HG03378 (cell line): ENCODE measurements at regions not wholly inside any gene's neighbourhood (a gene's known extent, or its start where the extent isn't known, plus 50 kb on each side); places are given as distances from the start of the nearest gene placed in this dataset.

Experiments used
- ATAC-seq: cut with Tn5 transposase; IDR thresholded peaks from one replicate; pipeline ENCODE4 v1.9.1; 2021; ENCODE audit warnings: mild to moderate bottlenecking, moderate library complexity; ENCODE audit not compliant: unreplicated experiment

DNA sequence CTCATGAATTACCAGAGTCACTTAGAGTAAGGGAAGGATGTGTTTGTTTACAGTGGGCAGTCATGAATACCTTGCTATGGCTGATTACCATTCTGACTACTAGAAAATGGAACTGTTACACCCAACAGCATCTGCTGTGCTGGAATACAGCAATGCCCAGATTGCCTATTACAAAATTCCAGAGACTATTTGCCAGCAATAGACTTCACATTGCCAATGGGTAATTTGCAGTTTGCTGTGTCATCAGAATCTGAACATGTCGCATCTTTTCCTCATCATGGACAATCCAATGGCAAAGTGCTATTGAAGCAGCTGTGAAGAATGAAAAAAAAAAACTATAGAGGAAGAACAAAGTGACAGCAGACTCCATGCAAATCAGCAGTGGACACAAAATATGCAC lies 356.6 kb downstream of the CXXC4 start:
- no peak for ATAC-seq

- peak; percentile 6 for ATAC-seq
These were observed 365.5 kb downstream of the CXXC4 start for GRCh38 chr4:104129243-104129642.

GRCh38 chr4:104128850-104129213 lies 365.9 kb downstream of the CXXC4 start:
- peak; percentile 72 for ATAC-seq

- no peak for ATAC-seq
These were observed 366.5 kb downstream of the CXXC4 start for GRCh38 chr4:104128031-104128849.

- no peak for ATAC-seq
These were observed 371.7 kb downstream of the CXXC4 start for GRCh38 chr4:104123021-104123420.

DNA sequence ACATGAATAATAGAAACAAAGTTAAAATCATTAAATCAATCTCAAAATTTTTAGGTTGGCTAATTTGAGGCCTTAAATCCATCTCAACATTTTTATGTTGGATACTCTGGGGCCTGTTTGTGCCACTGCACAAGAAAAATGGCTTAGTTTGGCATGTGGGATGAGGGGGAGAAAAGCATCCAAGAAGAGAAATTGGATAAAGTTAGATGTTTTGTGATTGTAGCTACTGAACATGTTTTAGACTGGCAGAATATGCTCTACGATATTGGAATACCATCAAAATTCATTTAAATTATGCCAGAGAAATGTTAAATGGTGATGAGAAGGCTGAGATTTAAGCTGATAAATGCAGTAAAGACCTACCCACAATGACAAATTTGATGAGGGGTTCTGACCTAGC lies 376.9 kb downstream of the CXXC4 start:
- ATAC-seq, result no peak

GRCh38 chr4:104113850-104114249 lies 380.8 kb downstream of the CXXC4 start:
- ATAC-seq, result no peak

DNA sequence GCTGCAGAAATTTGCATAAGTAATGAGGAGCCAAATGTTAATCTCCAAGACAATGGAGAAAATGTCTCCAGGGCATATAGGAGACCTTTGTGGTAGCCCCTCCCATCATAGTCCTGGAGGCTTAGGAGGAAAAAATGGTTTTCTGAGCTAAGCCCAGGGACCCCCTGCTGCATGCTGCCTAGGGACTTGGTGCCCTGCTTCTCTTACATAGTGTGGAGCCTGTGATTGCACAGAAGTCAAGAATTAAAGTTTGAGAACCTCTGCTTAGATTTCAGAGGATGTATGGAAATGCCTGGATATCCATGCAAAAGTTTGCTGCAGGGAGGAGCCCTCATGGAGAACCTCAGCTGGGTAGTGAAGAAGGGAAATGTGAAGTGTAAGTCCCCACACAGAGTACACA lies 379.4 kb upstream of the TACR3 start:
- no peak for ATAC-seq

- no peak for ATAC-seq
These were observed 373.5 kb upstream of the TACR3 start for GRCh38 chr4:104093247-104093646.

GRCh38 chr4:104073229-104073628 lies 353.4 kb upstream of the TACR3 start:
- no peak for ATAC-seq

- no peak for ATAC-seq
These were observed 346.7 kb upstream of the TACR3 start for GRCh38 chr4:104066533-104066932.

DNA sequence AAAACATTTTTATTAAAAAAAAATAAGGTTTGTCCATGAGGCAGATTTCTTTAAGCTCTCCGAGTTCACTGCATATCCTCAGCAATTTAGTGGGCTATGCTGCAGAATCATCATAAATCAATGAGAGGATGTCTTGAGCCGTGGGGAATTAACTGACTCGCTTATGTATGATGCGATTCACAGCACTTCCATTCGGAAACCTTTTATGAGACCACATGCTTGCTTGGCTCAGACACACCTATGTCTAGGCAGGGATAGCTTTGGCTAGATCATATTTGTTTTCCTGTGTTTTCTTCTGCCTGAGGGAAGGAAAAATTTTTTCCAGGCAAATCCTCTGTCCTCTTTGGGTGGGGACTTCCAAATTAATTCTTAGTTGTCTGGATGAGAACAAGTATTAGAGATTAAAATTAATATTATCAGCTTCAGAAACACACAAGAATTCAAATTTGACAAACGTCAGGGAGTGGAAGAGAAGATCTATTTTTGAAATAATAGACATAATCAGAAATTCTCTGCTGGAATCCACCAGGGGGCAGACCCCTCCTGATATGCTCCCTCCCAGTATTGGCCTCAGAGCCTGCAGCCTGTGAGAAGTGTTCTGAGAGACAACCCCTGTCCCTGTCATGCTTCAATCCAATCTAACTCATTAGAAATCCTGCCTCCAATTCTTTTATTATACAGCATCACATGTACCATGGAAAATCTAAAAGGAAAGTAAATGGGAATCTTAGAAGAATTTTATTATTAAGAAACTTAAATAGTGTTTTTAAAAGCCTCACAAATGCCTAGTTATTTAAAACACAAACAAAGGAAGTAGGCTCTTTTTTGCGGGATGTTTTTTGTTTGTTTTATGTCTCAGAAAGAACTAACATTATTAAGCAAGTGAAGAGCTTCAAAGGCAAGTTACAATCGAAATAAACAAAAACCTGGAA lies 345.1 kb upstream of the TACR3 start:
- peak; percentile 85 for ATAC-seq

DNA sequence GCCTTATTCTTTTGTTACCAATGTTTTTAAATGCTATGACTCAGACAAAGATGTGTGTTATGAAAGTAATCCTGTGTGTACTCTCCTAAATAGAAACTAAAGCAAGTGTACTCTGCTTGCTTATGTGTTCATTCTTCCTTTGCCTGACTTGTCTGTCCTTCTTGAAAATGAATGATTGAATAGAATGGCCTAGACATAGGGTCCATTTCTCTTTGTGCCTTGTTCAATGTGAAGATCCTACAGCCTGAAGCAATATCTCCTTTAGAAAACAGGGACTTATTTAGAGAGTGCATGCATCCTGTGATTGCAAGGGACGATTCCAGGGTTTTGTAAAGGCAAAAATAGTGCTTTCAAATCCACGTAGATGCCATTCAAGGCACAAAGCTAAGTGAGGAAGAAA lies 343.6 kb upstream of the TACR3 start:
- no peak for ATAC-seq

GRCh38 chr4:104044369-104044768 lies 324.6 kb upstream of the TACR3 start:
- ATAC-seq, result no peak

DNA sequence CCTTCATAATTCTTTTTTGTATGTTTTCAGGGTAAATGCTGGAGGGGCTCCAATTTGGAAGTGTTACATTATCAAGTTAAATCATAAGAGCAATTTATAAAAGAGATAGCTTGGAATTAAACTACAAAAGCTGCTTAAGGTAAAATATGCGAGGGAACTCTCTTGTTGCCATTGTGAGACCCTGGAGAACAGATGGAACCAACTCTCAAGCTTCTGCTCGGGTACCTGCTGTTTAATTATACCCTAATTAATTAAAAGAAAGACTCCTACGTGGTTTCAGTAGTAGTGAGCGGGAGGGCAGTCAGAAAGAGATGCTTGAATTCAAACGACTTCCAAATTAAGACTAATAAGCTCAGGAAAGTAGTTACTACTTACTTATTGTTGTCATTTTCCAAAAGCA lies 313.1 kb upstream of the TACR3 start:
- ATAC-seq, result no peak

GRCh38 chr4:104025251-104025650 lies 305.5 kb upstream of the TACR3 start:
- no peak for ATAC-seq

GRCh38 chr4:104022831-104023230 lies 303.0 kb upstream of the TACR3 start:
- no peak for ATAC-seq

- no peak for ATAC-seq
These were observed 302.4 kb upstream of the TACR3 start for GRCh38 chr4:104022226-104022625.

- ATAC-seq, result no peak
These were observed 300.9 kb upstream of the TACR3 start for GRCh38 chr4:104020641-104021040.

- ATAC-seq, result no peak
These were observed 297.4 kb upstream of the TACR3 start for GRCh38 chr4:104017213-104017612.

DNA sequence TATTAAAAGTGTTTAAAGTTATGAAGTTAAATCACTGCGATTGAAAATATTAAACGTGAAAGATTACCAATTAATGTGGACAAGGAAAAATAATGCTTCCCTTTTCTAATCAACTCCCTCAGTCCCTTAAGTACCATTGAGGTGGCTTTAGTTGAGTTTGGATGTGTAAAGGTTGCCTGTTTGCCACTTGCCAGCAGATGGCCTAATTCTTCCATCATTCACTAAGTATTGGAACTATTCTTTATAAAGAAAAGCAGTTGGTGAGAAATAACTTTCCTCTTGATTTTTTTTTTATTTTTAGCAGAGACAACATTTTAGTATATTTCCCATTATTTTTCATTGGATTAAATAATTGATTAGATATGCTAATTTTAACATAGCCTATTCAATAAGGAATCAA lies 295.9 kb upstream of the TACR3 start:
- no peak for ATAC-seq

- no peak for ATAC-seq
These were observed 290.9 kb upstream of the TACR3 start for GRCh38 chr4:104010722-104011121.
